GM20000 (cell line): ENCODE measurements at regions not wholly inside any gene's neighbourhood (a gene's known extent, or its start where the extent isn't known, plus 50 kb on each side); places are given as distances from the start of the nearest gene placed in this dataset.

Experiments
- DNase-seq: peaks from one replicate; pipeline ENCODE4 v3.0.0; 2012; ENCODE audit warnings: low spot score
- CTCF ChIP-seq: IDR thresholded peaks from 2 replicates; pipeline ENCODE4 v1.5.1; 2012; ENCODE audit warnings: mild to moderate bottlenecking, control low read depth; ENCODE audit errors: extremely low read depth, missing control alignments

GRCh38 chr3:78483090-78483489 lies 1284.7 kb downstream of the ROBO1 start:
- no peak for TF ChIP-seq CTCF
- no peak for DNase-seq

DNA sequence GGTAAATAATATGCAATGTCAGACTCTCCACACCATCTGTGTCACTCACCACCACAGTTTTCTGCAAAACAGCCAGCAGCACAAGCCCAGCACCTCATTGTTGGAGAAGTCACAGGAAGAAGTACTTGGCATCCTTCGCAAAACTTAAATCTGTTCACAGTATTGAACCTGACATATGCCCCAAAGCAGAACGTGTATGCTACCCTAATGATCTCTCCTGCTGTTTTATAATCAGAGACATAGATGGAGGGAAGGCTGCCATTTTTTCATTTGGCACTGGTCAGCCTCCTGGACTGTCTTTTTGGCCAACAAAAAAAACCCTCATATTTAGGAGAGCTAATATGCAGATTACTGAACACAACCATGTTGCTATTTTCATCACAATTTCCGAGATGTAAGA lies 1272.9 kb downstream of the ROBO1 start:
- no peak for TF ChIP-seq CTCF
- DNase-seq = no peak

DNA sequence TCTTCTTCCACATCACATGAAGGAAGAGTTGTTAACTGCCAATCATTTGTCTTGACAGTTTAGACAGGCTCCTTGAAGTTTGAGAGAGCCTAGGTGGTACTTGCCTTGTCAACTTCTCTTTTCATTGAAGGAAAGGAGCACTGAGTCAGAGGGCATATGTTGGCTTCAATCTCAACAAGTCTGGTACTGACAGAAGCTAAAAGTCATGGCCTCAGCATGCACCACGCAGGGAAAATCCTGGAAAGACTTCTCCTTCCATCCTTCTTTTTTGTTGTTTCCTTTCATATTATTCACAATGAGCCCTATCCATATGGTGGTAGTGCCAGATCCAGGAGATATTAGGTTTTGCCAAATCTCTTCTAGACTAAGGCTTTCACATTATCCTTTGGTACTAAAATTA lies 1272.5 kb downstream of the ROBO1 start:
- TF ChIP-seq CTCF = no peak
- no peak for DNase-seq

GRCh38 chr3:78496501-78496900 lies 1271.3 kb downstream of the ROBO1 start:
- TF ChIP-seq CTCF = no peak
- DNase-seq = no peak

DNA sequence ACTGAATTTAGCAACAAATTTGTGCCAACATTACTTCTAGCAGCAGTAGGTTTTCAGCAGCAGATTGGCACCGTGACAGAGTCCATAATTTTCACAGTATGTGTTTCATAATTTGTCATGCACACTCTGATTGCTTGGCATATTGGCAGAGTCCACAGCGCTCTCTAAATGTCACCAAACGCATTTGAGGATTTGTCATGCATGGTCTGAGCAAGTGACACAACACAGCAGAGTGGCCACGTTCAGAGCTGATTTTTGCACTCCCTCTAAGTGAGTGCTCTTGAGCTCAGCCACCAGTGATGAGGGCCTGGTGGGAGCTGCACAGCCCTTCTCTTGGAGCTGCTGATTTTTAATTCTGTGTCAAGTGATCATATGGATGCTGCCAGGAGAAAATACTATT lies 1270.8 kb downstream of the ROBO1 start:
- TF ChIP-seq CTCF = no peak
- DNase-seq = no peak

DNA sequence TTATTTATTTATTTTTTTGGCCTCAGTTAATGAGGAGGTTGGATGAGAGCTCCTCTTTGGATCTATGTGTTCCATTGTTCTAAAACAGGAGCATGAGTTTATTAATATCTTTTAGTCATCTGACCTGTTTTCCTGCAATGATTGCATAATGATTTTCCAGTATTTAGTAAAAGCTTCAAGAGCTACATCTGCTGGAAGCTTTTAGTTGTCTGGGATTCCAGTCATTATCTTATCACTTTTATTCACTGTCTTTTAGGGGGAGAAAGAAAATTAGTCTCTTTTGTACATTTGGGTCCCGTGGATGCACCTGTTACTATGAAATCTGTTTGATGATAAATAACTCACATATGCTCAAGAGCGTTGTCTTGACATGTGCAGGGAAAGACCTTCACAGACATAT lies 1270.0 kb downstream of the ROBO1 start:
- TF ChIP-seq CTCF = no peak

DNA sequence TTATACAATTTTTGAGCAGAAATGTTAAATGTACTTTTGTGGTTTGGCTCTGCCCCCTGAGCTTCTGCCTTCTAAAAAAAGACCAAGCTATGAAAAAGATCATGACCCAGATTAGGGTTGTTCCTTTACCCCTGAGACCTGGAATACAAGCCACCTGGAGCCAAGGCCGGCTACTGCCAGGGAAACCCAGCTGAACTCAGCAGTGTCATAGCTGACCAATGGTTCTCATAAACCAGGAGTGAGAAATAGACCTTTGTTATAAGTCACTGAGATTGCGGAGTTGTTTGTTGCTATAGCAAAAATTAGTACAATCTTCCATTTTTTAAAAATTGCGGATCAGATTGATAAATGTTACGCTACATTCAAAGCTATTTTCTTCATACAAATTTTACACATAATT lies 1261.7 kb downstream of the ROBO1 start:
- no peak for DNase-seq
- TF ChIP-seq CTCF = no peak

More for the DNA sequence above, 1270.0 kb downstream of the ROBO1 start:
- DNase-seq = no peak
